ENCODE measurements at regions not wholly inside any gene's neighbourhood (a gene's known extent, or its start where the extent isn't known, plus 50 kb on each side); places are given as distances from the start of the nearest gene placed in this dataset.
A peak's percentile ranks its signal among the peaks of the same experiment; 100 is the strongest.
"Not testable (repeated sequence)": the region's sequence is repeated elsewhere in the genome, so short reads cannot be mapped to it uniquely, and the experiment has no call there.

- H3K27ac ChIP-seq = peak overlapping the region; percentile 85
- TF ChIP-seq CTCF (conservative IDR thresholded peaks at IDR 0.05) = no peak
Observed at GRCh38 chr5:17077440-17078233, 139.8 kb upstream of the BASP1 start.

DNA sequence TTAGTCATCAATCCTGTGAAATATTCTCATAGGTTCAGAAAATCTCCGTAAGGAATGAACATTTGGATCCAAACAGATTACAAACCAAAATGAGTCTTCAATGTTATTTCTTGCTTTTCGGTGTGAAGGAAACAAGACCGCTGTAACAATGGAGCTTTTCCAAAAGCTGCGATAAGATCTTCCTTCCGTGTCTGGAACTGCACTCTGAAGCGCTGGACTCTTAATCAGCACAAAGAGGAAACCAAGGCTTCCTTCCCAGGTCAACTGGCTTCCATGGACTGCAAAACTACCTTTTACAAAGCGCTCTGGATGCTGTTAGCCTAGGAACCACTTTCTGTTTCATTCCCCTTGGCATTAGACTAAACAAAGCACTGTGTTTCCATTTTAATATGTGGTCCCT is 137.9 kb upstream of the BASP1 start:
- peak overlapping the region; percentile 85 for H3K27ac ChIP-seq
- no peak for TF ChIP-seq CTCF (conservative IDR thresholded peaks at IDR 0.05)

GRCh38 chr5:17080361-17080760 is 137.1 kb upstream of the BASP1 start:
- no peak for TF ChIP-seq CTCF (conservative IDR thresholded peaks at IDR 0.05)
- peak overlapping the region; percentile 85; the same call in 1 of the 2 replicates for H3K27ac ChIP-seq

DNA sequence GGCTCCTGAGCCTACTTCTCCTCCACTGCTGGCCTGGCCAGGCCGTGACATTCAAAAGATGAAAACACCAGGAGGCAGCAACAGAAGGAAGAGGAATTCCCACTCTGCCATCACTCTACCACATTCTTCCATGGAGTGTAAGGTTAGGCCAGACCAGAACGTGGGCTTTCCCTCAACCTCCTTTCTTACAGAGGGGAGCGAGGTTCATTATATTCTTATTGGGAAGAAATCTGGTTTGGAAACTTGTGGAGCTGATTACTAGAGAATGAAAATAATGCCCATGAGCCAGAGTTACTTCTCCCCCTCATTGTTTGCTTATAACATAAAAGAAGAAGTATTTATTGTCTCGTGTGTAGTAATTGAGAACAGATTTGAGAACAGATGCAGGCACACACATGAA is 136.3 kb upstream of the BASP1 start:
- H3K27ac ChIP-seq = no peak overlapping the region
- no peak for TF ChIP-seq CTCF (conservative IDR thresholded peaks at IDR 0.05)

- H3K27ac ChIP-seq = not testable (repeated sequence)
Observed at GRCh38 chr5:17083276-17083675, 134.2 kb upstream of the BASP1 start.

DNA sequence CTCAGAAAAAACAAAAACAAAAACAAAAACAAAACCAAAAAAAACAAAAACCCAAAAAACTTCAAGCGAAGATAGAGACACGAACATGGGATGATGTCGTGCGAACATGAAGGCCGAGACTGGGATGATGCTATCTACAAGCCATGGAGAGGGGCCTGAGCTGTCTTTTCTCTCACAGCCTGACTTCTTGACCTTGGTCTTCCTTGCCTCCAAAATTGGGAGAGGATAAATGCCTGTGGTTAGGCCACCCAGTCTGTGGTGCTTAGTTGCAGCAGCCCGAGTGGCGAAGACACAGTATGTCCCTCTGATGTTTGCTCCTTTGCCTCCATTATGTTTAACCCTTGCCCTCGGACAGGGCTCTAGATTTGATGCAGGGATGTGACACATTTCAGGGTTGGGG is 130.4 kb upstream of the BASP1 start:
- no peak overlapping the region for H3K27ac ChIP-seq
- no peak for TF ChIP-seq CTCF (conservative IDR thresholded peaks at IDR 0.05)

GRCh38 chr5:17088051-17088450 is 129.4 kb upstream of the BASP1 start:
- TF ChIP-seq CTCF (conservative IDR thresholded peaks at IDR 0.05) = no peak
- no peak overlapping the region for H3K27ac ChIP-seq

DNA sequence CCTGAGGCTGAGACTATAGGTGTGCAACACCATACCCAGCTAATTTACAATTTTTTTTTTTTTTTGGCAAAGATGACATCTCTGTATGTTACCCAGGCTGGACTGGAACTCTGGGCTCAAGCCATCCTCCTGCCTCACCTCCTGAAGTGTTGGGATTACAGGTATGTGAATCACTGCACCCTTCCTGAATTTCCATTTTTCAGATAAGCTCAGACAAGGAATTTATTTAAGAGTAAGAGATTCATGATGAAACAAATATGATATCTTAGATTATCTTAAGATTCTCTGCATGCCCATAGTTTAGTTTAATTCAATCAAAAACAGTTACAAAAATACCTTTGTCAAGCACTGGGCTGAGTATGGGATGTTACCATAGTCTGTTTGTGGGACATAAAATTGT is 128.4 kb upstream of the BASP1 start:
- no peak overlapping the region for H3K27ac ChIP-seq

More for the DNA sequence above, 128.4 kb upstream of the BASP1 start:
- TF ChIP-seq CTCF (conservative IDR thresholded peaks at IDR 0.05) = no peak

Data from VCaP (cell line).